ENCODE measurements at regions not wholly inside any gene's neighbourhood (a gene's known extent, or its start where the extent isn't known, plus 50 kb on each side); places are given as distances from the start of the nearest gene placed in this dataset.

- TF ChIP-seq POLR2A (IDR thresholded peaks at IDR 0.05) (no peak), CTCF (IDR thresholded peaks at IDR 0.05) (no peak), POLR2AphosphoS5 (IDR thresholded peaks at IDR 0.05) (no peak)
Measured at GRCh38 chr11:122279194-122279593, 163.2 kb upstream of the BLID start.
